LNCaP clone FGC (cell line): ENCODE measurements at regions not wholly inside any gene's neighbourhood (a gene's known extent, or its start where the extent isn't known, plus 50 kb on each side); places are given as distances from the start of the nearest gene placed in this dataset.

ENCODE experiments used
- DNase-seq: peaks from one replicate; pipeline ENCODE4 v3.0.0-alpha.2; 2011; ENCODE audit warnings: low read depth
- H3K4me3 ChIP-seq: 2 replicates; pipeline ENCODE4 v1.5.1; 2011; ENCODE audit warnings: mild to moderate bottlenecking, low read depth, low read length, control low read depth
- CTCF ChIP-seq: IDR thresholded peaks from 2 replicates; pipeline ENCODE4 v1.5.1; 2012; ENCODE audit warnings: mild to moderate bottlenecking; ENCODE audit not compliant: control insufficient read depth, insufficient read depth; ENCODE audit errors: extremely low read depth

- TF ChIP-seq CTCF = no peak
- no peak overlapping the region for H3K4me3 ChIP-seq
- DNase-seq = no peak
These were observed 154.9 kb upstream of the PLEKHG7 start for GRCh38 chr12:92547906-92548305.

GRCh38 chr12:92547420-92547819 is 155.4 kb upstream of the PLEKHG7 start:
- DNase-seq = no peak
- H3K4me3 ChIP-seq = no peak overlapping the region
- no peak for TF ChIP-seq CTCF

- DNase-seq = no peak
- no peak for TF ChIP-seq CTCF
- no peak overlapping the region for H3K4me3 ChIP-seq
These were observed 156.0 kb upstream of the PLEKHG7 start for GRCh38 chr12:92546635-92547348.

- DNase-seq = no peak
- no peak for TF ChIP-seq CTCF
- H3K4me3 ChIP-seq = no peak overlapping the region
These were observed 156.5 kb upstream of the PLEKHG7 start for GRCh38 chr12:92546259-92546634.

- TF ChIP-seq CTCF = no peak
- H3K4me3 ChIP-seq = no peak overlapping the region
- DNase-seq = no peak
These were observed 158.5 kb upstream of the PLEKHG7 start for GRCh38 chr12:92544322-92544721.

- no peak for TF ChIP-seq CTCF
- no peak overlapping the region for H3K4me3 ChIP-seq
- no peak for DNase-seq
These were observed 158.9 kb upstream of the PLEKHG7 start for GRCh38 chr12:92543840-92544239.

- TF ChIP-seq CTCF = no peak
- DNase-seq = peak; percentile 92
- no peak overlapping the region for H3K4me3 ChIP-seq
These were observed 159.4 kb upstream of the PLEKHG7 start for GRCh38 chr12:92543359-92543758.
